ENCODE measurements at regions not wholly inside any gene's neighbourhood (a gene's known extent, or its start where the extent isn't known, plus 50 kb on each side); places are given as distances from the start of the nearest gene placed in this dataset.
A peak's percentile ranks its signal among the peaks of the same experiment; 100 is the strongest.

DNA sequence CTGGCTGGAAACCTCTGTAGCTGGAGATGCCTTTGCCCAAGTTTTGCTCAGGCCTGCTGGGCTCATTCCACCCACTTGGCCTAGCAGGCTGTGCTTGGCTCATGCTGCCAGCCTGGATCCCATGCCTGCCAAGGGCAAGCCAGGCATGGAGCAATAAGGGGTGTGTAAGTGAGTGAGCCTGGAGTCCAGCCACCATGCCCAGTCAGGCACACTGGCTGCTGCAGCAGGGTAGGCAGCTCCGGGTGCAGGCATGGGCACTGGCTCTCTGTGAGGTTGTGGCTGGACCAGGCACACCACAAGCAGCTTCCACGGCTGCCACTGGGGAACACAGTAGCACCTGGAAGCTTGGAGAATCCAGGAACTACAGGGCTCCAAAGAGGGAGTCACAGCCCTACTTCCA is 147.7 kb upstream of the HS6ST1 start:
- no peak overlapping the region for H3K4me3 ChIP-seq (ENCODE audit: low read depth, low read length)
- CTCF ChIA-PET: no interaction called here
- POLR2A ChIA-PET: no interaction called here
- TF ChIP-seq, protein P1, sequence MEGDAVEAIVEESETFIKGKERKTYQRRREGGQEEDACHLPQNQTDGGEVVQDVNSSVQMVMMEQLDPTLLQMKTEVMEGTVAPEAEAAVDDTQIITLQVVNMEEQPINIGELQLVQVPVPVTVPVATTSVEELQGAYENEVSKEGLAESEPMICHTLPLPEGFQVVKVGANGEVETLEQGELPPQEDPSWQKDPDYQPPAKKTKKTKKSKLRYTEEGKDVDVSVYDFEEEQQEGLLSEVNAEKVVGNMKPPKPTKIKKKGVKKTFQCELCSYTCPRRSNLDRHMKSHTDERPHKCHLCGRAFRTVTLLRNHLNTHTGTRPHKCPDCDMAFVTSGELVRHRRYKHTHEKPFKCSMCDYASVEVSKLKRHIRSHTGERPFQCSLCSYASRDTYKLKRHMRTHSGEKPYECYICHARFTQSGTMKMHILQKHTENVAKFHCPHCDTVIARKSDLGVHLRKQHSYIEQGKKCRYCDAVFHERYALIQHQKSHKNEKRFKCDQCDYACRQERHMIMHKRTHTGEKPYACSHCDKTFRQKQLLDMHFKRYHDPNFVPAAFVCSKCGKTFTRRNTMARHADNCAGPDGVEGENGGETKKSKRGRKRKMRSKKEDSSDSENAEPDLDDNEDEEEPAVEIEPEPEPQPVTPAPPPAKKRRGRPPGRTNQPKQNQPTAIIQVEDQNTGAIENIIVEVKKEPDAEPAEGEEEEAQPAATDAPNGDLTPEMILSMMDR (IDR thresholded peaks at IDR 0.05; ENCODE audit: insufficient read depth, low read length, missing control alignments): no peak
- no peak for DNase-seq (ENCODE audit: low read depth, low spot score)

DNA sequence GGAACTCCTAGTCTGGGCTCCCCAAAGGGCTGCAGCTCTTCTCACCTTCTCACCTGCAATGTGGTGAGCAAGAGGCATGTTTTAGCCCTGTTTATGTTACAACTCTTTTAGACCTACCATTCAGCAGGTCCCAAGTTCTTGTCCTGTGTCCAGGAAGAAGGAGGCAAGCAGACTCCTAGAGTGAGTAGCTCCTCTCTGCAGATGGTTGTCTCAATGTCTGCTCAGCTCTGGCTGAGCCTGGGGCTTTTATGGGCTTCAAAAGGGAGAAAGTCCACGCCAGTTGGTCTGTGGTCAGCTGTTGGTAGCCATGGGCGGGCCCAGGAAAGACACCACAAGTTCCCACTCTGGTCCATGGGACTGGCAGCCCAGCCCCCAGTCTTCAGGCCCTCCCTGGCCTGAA is 148.1 kb upstream of the HS6ST1 start:
- ChIA-PET POLR2A (no interaction called here), CTCF (no interaction called here)
- TF ChIP-seq, protein P1 (IDR thresholded peaks at IDR 0.05; ENCODE audit: insufficient read depth, low read length, missing control alignments): no peak
- H3K4me3 ChIP-seq (ENCODE audit: low read depth, low read length): no peak overlapping the region
- no peak for DNase-seq (ENCODE audit: low read depth, low spot score)

DNA sequence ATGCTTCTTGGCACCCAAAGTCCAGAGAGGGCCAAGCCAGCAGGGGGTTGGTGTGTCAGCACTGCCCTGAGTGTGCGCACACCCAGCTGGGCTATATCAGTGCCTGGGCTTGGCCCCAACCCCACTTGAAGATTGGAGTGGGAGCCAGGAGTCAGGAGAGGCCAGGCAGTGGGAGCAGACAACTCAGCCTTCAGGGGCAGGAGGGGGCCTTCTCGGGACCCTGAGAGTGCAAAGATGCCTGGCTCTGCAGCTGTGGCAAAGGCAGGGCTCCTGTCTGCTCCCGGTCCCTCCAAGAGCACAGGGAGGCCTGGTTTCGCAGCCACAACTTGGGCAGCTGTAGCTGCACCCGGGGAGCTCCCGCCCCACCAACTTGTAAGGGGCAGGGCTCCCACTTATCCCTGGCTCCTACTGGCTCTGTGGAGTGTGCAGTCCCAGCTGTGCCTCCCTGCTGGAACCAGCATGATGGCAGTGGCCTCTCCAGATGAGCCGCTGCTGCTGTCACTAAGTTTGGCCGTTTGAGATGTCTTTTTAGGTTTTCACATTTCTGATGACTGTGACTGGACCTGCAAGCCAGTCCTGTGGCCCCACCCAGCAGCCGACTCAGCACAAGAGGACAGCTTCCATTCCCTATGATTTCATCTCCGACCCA is 148.8 kb upstream of the HS6ST1 start:
- H3K4me3 ChIP-seq (ENCODE audit: low read depth, low read length): no peak overlapping the region
- ChIA-PET CTCF (no interaction called here), POLR2A (no interaction called here)
- TF ChIP-seq, protein P1 (IDR thresholded peaks at IDR 0.05; ENCODE audit: insufficient read depth, low read length, missing control alignments): no peak
- no peak for DNase-seq (ENCODE audit: low read depth, low spot score)

DNA sequence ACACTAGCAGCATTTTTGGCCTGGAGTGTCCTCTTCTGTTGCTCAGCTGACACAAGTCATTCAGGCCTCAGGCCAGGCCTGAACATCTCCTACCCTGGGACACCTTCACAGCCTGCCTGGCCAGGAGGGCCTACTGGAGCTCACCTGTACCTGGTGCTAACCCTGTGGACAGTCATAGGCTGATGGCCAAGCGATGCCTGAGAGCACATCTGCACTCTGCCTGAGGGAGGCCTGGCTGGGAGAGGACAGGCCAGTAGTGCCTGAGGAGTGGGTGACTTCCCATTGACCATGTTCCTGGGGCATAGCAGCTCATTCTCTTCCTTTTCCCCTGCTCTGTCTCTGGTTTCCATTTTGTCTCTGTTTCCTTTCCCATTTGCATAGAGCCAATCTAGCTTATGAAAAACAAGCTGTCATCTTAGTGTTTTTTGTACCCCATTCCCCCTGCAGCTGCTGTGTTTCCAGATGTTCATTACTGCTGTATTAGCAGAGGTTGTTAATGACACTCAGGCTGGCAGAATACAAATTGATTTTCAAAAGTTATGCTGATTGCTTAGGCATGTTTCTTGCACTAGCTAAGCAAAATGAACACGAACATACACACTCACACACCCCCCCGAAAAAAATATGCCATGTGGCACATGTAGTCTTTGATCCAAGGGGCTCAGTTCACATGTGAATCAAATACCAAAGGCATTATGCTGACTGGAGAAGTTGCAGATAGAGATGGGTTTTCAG is 149.7 kb upstream of the HS6ST1 start:
- H3K4me3 ChIP-seq (ENCODE audit: low read depth, low read length): no peak overlapping the region
- CTCF ChIA-PET: interaction anchor here (1.1 kb wide), 1 partner anchor 11 kb away, joined by 3 read pairs; no protein-coding TSS in a partner anchor

DNA sequence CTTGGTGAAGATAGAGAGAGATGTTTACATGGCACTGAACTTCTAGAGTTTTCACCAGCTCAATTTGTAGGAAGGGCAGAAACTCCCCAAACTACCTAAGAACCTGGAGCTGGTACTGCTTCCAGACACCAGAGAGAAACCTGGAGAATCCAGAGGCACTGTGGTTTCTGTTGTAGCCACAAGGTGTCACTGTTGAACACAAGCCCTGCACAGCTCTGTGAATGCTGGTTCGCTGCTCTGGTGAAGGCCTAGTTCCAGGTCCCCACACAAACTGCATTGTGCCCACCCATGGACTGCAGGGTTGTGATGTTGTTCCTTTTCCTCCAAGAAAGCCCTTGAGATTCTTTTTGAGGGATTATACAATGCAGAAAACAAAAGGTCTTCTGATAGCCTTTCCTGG is 150.5 kb upstream of the HS6ST1 start:
- no peak for DNase-seq (ENCODE audit: low read depth, low spot score)
- ChIA-PET CTCF (interaction anchor here (1.1 kb wide), 1 partner anchor 10 kb away, joined by 3 read pairs; no protein-coding TSS in a partner anchor), POLR2A (no interaction called here)
- TF ChIP-seq, protein P1 (IDR thresholded peaks at IDR 0.05; ENCODE audit: insufficient read depth, low read length, missing control alignments): peak; percentile 25
- H3K4me3 ChIP-seq (ENCODE audit: low read depth, low read length): no peak overlapping the region

More for the DNA sequence above, 149.7 kb upstream of the HS6ST1 start:
- POLR2A ChIA-PET: no interaction called here
- DNase-seq (ENCODE audit: low read depth, low spot score): no peak
- TF ChIP-seq, protein P1 (IDR thresholded peaks at IDR 0.05; ENCODE audit: insufficient read depth, low read length, missing control alignments): no peak

DNA sequence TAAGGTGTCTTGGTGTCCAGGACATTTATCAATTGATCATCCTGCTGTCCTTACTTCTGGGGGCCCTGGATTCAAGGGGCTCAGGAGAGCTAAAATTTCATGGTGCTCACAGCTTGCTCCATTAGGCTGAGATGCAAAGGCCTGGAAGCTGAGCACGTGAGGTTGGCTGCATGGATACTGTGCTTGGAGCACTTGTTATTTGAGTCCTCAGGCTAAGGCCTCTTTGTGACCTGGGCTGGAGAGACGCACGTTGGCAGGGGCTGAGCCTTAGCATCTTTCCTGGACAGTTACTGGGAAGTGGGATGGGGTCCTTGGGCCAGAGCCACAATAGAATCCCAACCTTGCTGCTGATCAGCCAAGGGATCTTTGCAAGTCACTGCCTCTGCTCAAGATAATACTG is 151.2 kb upstream of the HS6ST1 start:
- no peak for DNase-seq (ENCODE audit: low read depth, low spot score)
- TF ChIP-seq, protein P1 (IDR thresholded peaks at IDR 0.05; ENCODE audit: insufficient read depth, low read length, missing control alignments): no peak
- ChIA-PET CTCF (interaction anchor here (1.2 kb wide), 1 partner anchor 9 kb away, joined by 3 read pairs; no protein-coding TSS in a partner anchor), POLR2A (no interaction called here)
- no peak overlapping the region for H3K4me3 ChIP-seq (ENCODE audit: low read depth, low read length)

Data from AG04449 (cell line).